ENCODE measurements at regions not wholly inside any gene's neighbourhood (a gene's known extent, or its start where the extent isn't known, plus 50 kb on each side); places are given as distances from the start of the nearest gene placed in this dataset. TPM values are rescaled to one million over a fixed set of nuclear protein-coding genes. Genes with fewer than 3 reads are reported as not detected.
"Not testable (repeated sequence)": the region's sequence is repeated elsewhere in the genome, so short reads cannot be mapped to it uniquely, and the experiment has no call there.

DNA sequence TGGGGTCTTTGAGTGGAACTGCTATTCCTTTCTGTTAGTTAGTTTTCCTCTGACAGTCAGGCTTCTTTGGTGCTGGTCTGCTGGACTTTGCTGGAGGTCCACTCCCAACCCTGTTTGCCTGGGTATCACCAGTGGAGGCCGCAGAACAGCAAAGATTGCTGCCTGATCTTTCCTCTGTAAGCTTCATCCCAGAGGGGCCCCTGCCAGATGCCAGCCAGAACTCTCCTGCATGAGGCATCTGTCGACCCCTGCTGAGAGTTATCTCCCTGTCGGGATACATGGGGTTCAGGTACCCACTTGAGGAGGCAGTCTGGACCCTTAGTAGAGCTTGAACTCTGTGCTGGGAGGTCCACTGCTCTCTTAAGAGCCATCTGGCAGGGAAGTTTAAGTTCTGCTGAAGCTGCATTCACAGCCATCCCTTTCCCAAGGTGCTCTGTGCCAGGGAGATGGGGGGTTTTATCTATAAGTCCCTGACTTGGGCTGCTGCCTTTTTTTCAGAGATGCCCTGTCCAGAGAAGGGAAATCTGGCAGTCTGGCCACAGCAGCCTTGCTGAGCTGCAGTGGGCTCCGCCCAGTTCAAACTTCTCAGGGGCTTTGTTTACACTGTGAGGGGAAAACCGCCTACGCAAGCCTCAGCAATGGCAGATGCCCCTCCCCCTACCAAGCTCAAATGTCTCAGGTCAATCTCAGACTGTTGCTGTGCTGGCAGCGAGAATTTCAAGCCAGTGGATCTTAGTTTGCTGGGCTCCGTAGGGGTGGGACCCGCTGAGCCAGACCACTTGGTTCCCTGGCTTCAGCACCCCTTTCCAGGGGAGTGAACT is 89.7 kb upstream of the CDK6 start:
- no peak for FAIRE-seq
- DNase-seq (ENCODE audit: low spot score in 2 of 2) = no peak

DNA sequence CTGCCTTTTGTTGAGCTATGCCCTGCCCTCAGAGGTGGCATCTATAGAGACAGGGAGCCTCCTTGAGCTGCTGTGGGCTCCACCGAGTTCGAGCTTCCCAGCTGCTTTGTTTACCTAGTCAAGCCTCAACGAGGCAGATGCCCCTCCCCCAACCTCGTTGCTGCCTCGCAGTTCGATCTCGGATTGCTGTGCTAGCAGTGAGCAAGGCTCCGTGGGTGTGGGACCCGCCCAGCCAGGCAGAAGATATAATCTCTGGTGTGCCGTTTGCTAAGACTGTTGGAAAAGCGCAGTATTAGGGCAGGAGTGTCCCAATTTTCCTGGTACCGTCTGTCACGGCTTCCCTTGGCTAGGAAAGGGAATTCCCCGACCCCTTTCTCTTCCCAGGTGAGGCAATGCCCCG is 88.4 kb upstream of the CDK6 start:
- DNase-seq (ENCODE audit: low spot score in 2 of 2) = no peak
- no peak for FAIRE-seq

DNA sequence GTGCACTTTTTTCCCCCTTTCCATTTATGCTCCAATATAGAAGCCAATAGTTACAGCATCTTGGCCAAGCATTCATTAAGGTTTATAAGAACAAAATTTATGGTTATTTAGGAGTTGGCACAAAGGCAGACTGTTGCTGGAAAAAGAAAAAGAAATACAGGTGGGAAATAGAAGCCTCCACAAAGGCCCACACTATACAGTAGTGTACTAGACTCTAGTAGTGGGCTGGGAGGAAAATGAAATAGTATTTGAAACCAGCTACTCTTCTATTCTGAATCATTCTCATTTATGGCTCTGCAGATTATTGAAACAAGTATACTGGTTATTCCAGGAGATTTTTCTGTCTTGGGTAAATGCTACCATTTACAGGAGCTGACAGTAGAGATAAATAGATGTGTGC is 80.9 kb upstream of the CDK6 start:
- FAIRE-seq (no peak), DNase-seq (ENCODE audit: low spot score in 2 of 2) (no peak)

DNA sequence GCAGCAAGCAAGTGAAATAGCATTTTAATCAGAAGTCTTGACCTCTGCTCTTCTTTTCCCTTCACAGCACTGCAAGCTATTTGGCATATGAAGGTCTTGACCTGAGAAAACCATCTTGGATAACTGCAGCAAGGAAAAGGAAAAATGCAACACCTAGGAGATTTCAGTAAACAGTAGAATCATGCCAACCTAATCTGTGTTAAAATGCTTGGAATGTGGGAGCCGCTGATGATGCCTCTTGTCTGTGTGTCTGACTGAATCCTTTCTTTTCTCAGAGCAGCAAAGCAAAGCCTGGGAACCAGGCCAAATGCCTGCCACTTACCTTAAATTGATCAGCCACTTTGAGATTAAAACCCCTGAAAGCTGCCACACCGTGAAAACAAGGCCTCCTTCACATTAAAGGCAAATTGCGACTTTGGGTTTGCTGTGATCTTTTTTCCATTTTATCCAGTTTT is 80.4 kb upstream of the CDK6 start:
- DNase-seq (ENCODE audit: low spot score in 2 of 2) (no peak), FAIRE-seq (no peak)

DNA sequence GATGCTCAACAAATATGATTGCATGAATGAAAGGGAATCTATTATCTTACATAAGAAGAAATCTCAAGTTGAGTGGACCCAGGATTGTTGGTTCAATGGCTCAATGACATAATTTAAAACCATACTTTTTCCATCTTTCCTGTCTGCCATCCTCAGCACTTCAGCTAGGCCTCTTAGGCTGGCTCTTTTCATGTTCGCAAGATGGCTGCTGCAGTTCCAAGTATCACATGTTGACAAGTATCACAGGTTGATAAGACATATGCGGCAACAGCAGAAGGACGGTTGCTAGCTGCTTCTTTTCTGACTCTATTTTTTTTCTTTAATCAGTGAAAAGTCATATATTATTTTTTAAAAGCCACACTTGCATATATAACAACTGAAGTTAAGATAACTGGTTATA is 79.0 kb upstream of the CDK6 start:
- FAIRE-seq (no peak), DNase-seq (ENCODE audit: low spot score in 2 of 2) (no peak)

DNA sequence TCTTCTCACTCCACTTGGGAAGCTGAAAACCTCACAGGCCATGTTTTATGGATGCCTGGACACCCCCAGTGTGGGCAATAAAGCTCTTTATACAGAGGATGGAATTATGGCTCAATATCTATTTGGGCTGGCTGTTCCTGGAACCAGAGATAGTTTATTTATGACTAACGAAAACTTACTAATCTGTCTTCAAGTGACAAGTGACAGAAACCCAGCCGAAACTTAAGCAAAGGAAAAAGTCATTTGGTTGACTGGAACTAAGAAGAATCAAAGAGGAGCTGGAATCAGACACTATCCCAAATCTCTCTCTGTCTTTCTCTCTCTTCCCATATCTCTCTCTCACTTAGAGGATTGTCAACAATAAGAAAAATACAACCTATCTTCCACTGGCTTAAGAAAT is 78.3 kb upstream of the CDK6 start:
- FAIRE-seq (no peak), DNase-seq (ENCODE audit: low spot score in 2 of 2) (no peak)

DNA sequence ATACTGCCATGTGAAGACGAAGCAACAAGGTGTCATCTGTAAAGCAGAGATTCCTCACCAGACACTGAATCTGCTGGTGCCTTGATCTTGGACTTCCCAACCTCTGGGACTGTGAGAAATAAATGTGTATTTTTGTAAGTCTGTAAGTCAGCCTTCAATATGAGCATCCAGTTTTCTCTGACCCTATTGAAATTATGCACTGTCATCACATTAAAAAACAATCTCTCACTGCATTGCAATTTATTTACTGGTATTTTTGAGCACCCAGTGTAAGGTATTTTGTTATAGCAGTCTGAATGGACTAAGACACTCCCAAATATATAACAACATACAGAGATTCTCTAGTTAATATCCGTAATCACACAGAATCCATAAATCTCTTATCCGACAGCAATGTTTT is 77.5 kb upstream of the CDK6 start:
- FAIRE-seq = no peak
- no peak for DNase-seq (ENCODE audit: low spot score in 2 of 2)

DNA sequence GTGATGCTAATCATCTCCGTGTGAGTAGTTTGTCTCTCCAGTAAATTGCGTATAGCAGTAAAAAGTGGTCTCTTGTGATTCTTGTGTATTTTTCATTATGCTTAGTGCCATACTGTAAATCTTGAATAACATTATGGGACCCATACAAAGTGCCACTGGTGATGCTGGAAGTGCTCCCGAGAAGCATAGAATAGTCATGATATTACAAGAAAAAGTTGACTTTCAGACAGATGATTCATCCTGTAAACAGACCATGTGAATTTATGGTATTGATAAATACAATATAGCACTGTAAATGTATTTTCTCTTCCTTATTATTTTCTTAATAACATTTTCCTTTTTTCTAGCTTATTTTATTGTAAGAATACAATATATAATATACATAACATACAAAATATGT is 74.6 kb upstream of the CDK6 start:
- DNase-seq (ENCODE audit: low spot score in 2 of 2) (no peak), FAIRE-seq (no peak)

DNA sequence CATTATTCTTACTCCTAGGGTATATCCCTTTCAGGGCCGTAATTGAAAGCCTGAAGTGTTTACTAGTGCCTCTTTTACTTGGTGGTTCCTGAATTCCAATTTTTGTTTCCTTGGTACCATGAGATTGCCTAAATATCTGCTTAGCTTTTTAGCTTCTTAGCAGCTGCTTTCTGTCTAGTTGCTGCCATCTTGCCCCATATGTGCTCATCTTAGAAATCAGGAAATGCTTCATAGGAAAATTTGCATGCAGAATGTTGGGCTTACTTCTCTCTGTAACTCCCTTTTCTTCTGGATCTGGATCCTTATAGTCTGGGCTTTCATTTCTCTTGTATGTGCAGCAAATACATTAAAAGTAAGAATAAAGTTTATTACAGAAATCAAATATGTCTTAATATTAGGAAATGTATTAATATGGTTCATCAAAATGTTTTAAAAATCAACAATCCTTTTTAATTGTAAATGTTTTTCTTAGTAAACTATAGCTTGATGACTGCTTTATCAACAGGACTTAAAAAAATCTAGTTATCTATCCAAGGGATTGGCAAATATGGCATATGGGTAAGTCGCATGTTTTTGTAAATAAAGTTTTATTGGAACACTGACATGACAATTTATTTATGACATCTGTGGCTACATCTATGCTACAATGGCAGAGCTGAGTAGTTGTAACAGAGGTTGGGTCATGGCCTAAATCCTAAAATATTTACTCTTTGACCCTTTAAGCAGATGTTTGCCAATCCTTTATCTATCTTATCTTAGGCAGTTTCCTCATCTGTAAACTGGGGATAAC is 73.5 kb upstream of the CDK6 start:
- no peak for FAIRE-seq
- DNase-seq (ENCODE audit: low spot score in 2 of 2) = no peak

DNA sequence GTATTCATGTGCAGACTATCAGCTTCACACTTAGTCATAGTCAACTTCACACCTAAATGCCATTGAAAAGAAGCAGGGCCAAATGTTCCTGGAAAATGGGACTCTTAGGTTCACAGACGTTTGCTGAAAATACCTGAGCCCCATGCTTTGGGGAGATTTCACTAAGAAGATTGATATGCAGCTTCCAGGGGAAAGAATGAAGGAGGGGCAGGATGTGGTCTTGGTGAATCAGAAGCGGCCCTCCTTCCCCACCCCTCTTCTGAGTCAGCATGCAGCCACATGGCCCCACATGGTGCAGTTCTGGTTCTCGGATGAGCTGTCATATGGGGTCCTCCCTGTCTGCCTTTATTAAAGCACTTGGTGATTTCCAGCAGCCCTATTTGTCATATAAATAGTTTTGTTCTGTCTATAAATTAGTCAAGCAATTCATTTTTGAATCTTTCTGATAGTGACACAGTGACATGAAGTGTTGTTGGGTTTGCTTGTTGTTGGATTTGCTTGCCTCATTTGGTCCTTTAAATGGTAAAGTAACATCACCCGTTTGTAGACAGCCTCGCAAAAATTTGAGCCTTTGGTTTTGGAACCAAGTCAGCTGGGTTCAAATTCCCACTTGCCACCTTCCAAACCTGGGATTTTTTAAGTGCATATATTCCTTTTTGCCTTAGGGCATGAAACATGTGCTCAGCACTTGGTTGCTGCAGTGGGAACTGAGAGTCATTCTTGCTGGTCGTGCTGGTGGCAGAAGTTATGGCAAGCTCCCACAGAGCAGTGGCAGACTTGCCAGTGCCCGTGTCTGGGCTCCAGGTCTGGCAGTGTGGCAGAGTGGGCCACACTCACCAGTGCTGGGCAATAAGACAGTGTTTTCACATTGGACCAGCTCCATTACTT is 68.1 kb upstream of the CDK6 start:
- FAIRE-seq = no peak

DNA sequence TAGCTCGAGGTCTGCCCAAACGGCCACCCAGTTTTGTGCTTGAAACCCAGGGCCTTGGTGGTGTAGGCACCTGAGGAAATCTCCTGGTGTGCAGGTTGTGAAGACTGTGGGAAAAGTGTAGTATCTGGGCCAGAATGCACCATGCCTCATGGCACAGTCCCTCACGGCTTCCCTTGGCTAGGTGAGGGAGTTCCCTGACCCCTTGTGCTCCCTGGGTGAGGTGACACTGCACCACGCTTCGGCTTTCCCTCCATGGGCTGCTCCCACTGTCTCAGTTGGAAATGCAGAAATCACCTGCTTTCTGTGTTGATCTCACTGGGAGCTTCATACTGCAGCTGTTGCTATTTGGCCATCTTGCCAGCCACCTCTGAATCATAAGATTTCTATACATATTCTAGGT is 62.4 kb upstream of the CDK6 start:
- FAIRE-seq = no peak
- no peak for DNase-seq (ENCODE audit: low spot score in 2 of 2)

More for the DNA sequence above, 68.1 kb upstream of the CDK6 start:
- no peak for DNase-seq (ENCODE audit: low spot score in 2 of 2)

DNA sequence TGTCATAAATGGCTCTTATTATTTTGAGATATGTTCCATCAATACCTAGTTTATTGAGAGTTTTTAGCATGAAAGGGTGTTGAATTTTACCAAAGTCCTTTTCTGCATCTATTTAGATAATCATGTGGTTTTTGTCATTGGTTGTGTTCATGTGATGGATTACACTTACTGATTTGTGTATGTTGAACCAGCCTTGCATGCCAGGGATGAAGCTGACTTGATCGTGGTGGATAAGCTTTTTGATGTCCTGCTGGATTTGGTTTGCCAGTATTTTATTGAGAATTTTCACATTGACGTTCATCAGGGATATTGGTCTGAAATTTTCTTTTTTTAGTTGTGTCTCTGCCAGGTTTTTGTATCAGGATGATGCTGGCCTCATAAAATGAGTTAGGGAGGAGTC is 58.5 kb upstream of the CDK6 start:
- FAIRE-seq = not testable (repeated sequence)

DNA sequence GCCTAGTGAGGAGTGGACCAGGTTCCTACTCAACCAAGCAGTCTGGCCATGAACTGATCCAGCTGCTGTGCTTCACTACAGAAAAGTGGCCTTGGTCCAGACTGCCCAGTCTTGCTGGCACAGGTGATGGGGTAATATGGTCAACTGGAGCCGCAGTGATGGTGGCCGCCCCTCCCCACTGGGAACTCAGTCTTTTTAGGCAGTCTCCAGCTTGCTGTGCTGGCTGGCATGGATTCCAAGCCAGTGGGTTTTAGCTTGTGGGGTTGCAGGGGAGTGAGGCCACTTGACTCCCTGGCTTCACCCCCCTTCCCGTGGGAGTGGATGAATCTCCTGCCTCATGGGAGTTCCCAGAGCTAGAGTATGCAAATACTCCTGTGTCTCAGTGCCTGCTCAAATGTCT is 52.7 kb upstream of the CDK6 start:
- no peak for FAIRE-seq

More for the DNA sequence above, 58.5 kb upstream of the CDK6 start:
- DNase-seq (ENCODE audit: low spot score in 2 of 2) = not testable (repeated sequence)

More for the DNA sequence above, 52.7 kb upstream of the CDK6 start:
- no peak for DNase-seq (ENCODE audit: low spot score in 2 of 2)

Small RNAs in the stretch of these regions (small RNA-seq; reads per million reads assigned to genes)
- not detected for gene RN7SL7P
